IPS DF 4.7 (cell line): ENCODE measurements at regions not wholly inside any gene's neighbourhood (a gene's known extent, or its start where the extent isn't known, plus 50 kb on each side); places are given as distances from the start of the nearest gene placed in this dataset.

Experiments
- DNase-seq: peaks from one replicate; pipeline ENCODE4 v3.0.0-alpha.2; 2013; ENCODE audit warnings: low spot score; ENCODE audit errors: extremely low read depth

GRCh38 chr12:92089559-92089958 is 56.1 kb downstream of the BTG1 start:
- no peak for DNase-seq

DNA sequence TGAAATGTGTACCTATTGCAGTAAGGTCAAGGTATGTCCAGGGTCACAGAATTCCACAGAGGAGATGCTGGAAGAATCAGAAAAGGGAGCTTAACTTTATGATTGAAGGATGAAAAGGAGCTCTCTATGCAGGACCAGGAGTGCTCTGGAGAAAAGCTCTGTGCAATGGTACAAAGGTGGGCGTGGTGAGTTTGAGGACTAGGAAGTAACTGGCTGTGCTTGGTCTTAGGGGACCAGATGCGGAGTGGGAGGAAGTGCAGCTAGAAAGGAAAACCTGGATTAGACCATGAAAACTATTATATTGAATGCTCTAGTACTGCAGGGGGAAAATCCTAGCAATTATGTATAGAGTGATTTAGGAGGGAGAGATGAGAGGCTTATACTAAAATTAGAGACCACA is 56.8 kb downstream of the BTG1 start:
- no peak for DNase-seq

GRCh38 chr12:92085736-92086040 is 60.0 kb downstream of the BTG1 start:
- no peak for DNase-seq

GRCh38 chr12:92085040-92085735 is 60.5 kb downstream of the BTG1 start:
- no peak for DNase-seq

GRCh38 chr12:92080911-92081285 is 64.7 kb downstream of the BTG1 start:
- no peak for DNase-seq

DNA sequence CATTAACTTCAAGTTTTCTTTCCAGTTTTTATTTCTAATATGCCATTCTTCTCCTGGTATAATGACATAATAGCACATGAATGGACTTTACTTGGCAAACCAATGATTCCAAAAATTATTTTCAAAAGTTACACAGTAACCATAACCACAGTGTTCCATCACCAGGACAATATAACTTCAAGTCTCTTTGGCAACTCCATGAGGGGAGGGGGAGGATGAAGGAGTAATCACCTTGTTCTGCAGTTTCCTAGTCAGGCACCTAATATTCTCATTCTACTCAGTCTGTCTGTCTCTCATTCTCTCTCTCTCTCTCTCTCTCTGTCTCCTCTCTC is 66.6 kb downstream of the BTG1 start:
- no peak for DNase-seq

DNA sequence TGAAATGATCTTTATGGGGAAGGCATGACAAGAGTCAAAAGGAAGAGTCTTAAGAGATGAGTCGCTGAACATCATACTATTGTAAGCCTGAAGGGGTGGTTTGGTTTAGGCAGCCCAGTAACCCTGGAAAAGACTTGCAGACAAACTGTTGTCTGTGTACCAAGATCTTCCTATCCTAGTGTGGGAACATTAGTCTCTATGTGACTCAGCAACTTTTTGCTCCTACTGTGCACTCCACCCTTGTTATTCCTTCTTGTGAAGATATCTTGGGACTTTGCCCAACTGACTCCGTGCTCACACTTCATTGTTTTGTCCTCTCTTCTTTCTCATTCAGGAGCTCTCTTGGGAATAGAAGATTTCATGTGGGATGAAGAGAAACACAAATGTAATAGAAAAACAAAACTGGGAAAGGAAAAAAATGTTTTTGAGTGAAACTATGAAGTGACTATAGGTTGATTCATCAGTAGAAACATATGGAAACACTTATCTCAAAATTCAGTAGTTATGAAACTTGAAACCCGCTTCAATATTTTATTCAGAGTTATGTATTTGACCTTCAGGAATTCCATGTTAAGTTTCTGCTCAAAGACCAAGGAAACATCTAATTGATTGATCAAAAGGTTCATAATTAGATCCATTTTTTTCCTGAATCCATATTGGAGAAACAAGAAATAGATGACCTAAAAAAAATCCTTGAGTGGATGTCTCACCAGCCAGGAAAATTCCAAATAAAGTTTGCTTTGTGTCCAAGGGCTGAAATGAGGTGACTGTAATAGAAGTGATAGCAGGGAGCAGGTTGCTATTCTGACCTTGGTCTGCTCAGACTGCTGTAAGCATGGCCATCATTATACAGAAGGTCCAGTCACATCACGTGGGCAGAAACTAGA is 67.2 kb downstream of the BTG1 start:
- no peak for DNase-seq

- DNase-seq: no peak
Observed at GRCh38 chr12:92077530-92077929, 68.1 kb downstream of the BTG1 start.

DNA sequence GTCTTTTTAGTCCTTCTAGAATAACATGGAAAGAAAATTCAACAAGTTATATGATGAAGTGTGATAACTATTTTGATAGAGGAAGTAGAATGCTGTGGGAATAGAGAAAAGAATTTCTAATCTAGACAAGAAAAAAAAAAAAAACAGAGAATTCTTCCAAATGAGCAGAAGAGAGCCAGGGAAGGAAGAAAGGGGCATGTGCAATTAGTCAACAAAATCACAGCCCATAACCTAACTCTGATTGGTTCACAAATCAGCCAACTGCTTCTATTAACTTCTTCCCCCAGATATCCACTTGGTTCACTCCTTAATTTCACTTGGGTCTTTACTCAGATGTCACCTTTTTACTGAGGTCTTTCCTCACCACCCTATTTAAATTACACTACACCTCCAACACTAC is 69.5 kb downstream of the BTG1 start:
- DNase-seq: no peak

GRCh38 chr12:92075425-92075914 is 70.2 kb downstream of the BTG1 start:
- no peak for DNase-seq

- DNase-seq: no peak
Observed at GRCh38 chr12:92074889-92075288, 70.8 kb downstream of the BTG1 start.

DNA sequence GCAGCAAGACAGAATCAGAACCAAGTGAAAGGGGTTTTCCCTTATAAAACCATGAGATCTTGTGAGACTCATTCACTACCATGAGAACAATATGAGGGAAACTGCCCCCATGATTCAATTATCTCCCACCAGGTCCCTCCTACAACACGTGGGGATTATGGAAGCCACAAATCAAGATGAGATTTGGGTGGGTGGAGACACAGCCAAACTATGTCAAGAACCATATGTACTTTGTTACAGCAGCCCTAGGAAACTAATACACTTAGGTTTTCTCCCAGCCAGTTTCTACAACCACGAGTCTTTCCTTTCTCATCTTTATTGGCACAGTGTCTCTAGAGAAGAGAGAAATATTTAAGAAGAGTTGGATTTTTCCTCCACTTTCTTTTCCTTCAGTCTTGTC is 72.6 kb downstream of the BTG1 start:
- no peak for DNase-seq

DNA sequence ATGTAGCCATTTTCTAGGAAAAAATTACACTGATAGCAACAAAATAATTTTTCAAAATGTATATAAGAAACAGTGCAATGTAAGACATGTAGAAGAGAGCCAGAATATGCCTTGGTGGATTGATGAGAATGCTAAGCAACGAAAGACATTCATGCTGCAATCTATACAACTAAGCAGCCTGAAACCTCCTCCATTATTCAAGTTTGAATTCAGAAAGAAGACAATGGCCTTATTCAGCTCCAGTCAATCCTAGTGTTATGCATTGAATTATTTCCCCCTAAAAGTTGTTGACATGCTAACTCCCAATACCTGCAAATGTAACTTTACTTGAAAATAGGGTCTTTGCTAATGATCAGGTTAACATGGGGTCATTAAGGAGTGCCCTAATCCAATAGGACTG is 73.5 kb downstream of the BTG1 start:
- DNase-seq: no peak

DNA sequence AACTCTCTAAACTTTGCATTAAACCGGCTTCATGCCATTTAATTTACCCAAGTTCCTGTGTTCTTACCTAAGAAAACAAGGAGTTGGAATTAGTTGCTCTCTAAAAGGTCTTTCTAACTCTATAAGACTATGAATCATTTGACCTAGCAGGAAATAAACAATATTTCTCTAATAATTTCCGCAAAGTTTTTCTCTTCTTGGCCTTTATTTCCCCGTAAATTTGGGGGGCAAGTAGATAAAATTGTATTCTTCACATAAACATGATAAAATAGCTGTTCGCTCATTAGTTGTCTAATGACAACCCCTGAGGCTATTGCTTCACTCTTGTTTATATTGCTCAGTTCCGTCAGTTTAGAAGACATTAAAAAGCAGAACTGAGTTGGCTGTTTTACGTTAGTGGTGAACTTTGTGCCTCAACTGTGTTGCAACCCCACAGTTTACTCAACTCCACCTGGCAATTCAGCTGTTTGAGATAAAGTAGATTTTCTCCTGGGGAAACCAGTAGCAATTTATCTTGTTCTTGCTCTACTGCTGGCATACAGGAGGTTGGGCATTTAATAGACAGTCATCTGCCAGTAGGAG is 74.7 kb downstream of the BTG1 start:
- no peak for DNase-seq

GRCh38 chr12:92070054-92070863 is 75.4 kb downstream of the BTG1 start:
- no peak for DNase-seq

GRCh38 chr12:92068459-92068858 is 77.2 kb downstream of the BTG1 start:
- no peak for DNase-seq

DNA sequence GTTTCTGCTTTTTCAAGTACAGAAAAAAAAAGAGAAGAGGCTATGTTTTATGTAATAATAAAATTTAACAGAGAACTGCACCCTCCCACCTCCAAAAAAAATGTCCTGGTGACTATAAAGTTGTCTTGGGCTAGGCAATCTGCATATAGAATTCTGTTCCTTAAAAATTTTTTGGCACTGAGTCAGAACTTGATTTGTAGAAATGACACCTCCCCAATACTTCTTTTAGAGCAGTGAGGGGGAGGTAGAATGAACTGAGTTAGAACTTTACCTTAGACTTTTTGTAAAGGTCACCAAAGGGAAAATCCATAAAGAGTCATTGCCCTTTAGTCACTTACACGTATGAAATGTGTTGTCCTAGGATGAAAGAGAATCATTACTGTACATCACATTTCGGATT is 80.0 kb downstream of the BTG1 start:
- DNase-seq: no peak

GRCh38 chr12:92065018-92065499 is 80.6 kb downstream of the BTG1 start:
- no peak for DNase-seq

GRCh38 chr12:92064422-92064821 is 81.2 kb downstream of the BTG1 start:
- no peak for DNase-seq

GRCh38 chr12:92063641-92064040 is 82.0 kb downstream of the BTG1 start:
- no peak for DNase-seq
